ENCODE measurements at regions not wholly inside any gene's neighbourhood (a gene's known extent, or its start where the extent isn't known, plus 50 kb on each side); places are given as distances from the start of the nearest gene placed in this dataset.

- H3F3A ChIP-seq (ENCODE audit: insufficient read depth) = no peaks in the 10 kb centered on the region
- H3K9ac ChIP-seq (ENCODE audit: low read length) = no peak overlapping the region
- no peaks in the 10 kb centered on the region for H3K9me2 ChIP-seq (replicated peaks; ENCODE audit: insufficient read depth, low read length)
- H3K9me3 ChIP-seq (ENCODE audit: insufficient read depth, low read length) = no peaks in the 10 kb centered on the region
- H3K4me3 ChIP-seq (ENCODE audit: insufficient read depth, low read length, poor library complexity, severe bottlenecking) = no peak overlapping the region
- H3K4me2 ChIP-seq (ENCODE audit: low read depth, low read length, poor library complexity, severe bottlenecking) = no peak overlapping the region
- no peak overlapping the region for H2AFZ ChIP-seq (ENCODE audit: low read depth, low read length, severe bottlenecking)
- H4K20me1 ChIP-seq (ENCODE audit: low read depth, low read length) = no peaks in the 10 kb centered on the region
- no peak for TF ChIP-seq EZH2phosphoT487 (conservative IDR thresholded peaks at IDR 0.05; ENCODE audit: low read length)
- TF ChIP-seq, protein P1, sequence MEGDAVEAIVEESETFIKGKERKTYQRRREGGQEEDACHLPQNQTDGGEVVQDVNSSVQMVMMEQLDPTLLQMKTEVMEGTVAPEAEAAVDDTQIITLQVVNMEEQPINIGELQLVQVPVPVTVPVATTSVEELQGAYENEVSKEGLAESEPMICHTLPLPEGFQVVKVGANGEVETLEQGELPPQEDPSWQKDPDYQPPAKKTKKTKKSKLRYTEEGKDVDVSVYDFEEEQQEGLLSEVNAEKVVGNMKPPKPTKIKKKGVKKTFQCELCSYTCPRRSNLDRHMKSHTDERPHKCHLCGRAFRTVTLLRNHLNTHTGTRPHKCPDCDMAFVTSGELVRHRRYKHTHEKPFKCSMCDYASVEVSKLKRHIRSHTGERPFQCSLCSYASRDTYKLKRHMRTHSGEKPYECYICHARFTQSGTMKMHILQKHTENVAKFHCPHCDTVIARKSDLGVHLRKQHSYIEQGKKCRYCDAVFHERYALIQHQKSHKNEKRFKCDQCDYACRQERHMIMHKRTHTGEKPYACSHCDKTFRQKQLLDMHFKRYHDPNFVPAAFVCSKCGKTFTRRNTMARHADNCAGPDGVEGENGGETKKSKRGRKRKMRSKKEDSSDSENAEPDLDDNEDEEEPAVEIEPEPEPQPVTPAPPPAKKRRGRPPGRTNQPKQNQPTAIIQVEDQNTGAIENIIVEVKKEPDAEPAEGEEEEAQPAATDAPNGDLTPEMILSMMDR (IDR thresholded peaks at IDR 0.05; ENCODE audit: insufficient read depth, low read length, poor library complexity, severe bottlenecking) = no peak
- no peak overlapping the region for H3K27ac ChIP-seq (ENCODE audit: low read depth, low read length)
- no peaks in the 10 kb centered on the region for H3K27me3 ChIP-seq (ENCODE audit: low read length)
- H3K36me3 ChIP-seq (ENCODE audit: low read length) = no peaks in the 10 kb centered on the region
- H3K79me2 ChIP-seq (ENCODE audit: insufficient read depth, low read length) = no peaks in the 10 kb centered on the region
These were observed 110.2 kb upstream of the ELAC2 start for GRCh38 chr17:13127921-13128602.

GRCh38 chr17:13120864-13121263, 103.0 kb upstream of the ELAC2 start:
- no peak for TF ChIP-seq EZH2phosphoT487 (conservative IDR thresholded peaks at IDR 0.05; ENCODE audit: low read length)
- TF ChIP-seq, protein P1 (IDR thresholded peaks at IDR 0.05; ENCODE audit: insufficient read depth, low read length, poor library complexity, severe bottlenecking) = no peak
- Histone ChIP-seq H3K9me3 (ENCODE audit: insufficient read depth, low read length) (no peaks in the 10 kb centered on the region), H2AFZ (ENCODE audit: low read depth, low read length, severe bottlenecking) (no peak overlapping the region)

DNA sequence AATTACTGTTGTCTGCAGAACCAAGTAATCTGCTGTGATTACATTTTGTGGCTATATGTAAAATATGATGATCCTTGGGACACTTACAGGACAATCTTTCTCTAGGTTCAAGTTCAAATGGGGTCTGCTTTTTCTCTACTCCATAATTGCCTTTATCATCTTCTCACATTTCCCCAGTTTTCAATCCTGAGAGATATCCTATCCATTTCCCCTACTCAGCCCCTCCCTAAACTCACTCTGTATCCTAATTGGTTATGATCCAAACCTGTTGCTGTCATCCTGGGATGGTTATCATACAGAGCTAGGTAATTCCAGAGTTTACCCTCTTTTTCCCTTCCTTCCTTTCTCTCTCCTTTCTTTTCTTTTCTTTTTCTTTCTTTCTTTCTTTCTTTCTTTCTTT, 100.5 kb upstream of the ELAC2 start:
- no peak overlapping the region for H2AFZ ChIP-seq (ENCODE audit: low read depth, low read length, severe bottlenecking)
- H3F3A ChIP-seq (ENCODE audit: insufficient read depth) = no peaks in the 10 kb centered on the region
- no peaks in the 10 kb centered on the region for H3K36me3 ChIP-seq (ENCODE audit: low read length)
- no peaks in the 10 kb centered on the region for H3K9me2 ChIP-seq (replicated peaks; ENCODE audit: insufficient read depth, low read length)
- H3K4me2 ChIP-seq (ENCODE audit: low read depth, low read length, poor library complexity, severe bottlenecking) = no peak overlapping the region
- H4K20me1 ChIP-seq (ENCODE audit: low read depth, low read length) = no peaks in the 10 kb centered on the region
- no peaks in the 10 kb centered on the region for H3K79me2 ChIP-seq (ENCODE audit: insufficient read depth, low read length)
- no peak overlapping the region for H3K27ac ChIP-seq (ENCODE audit: low read depth, low read length)
- TF ChIP-seq, protein P1 (IDR thresholded peaks at IDR 0.05; ENCODE audit: insufficient read depth, low read length, poor library complexity, severe bottlenecking) = no peak
- no peak for TF ChIP-seq EZH2phosphoT487 (conservative IDR thresholded peaks at IDR 0.05; ENCODE audit: low read length)
- no peaks in the 10 kb centered on the region for H3K27me3 ChIP-seq (ENCODE audit: low read length)
- no peaks in the 10 kb centered on the region for H3K9me3 ChIP-seq (ENCODE audit: insufficient read depth, low read length)
- no peak overlapping the region for H3K9ac ChIP-seq (ENCODE audit: low read length)
- no peak overlapping the region for H3K4me3 ChIP-seq (ENCODE audit: insufficient read depth, low read length, poor library complexity, severe bottlenecking)

More at GRCh38 chr17:13120864-13121263, 103.0 kb upstream of the ELAC2 start:
- Histone ChIP-seq H4K20me1 (ENCODE audit: low read depth, low read length) (no peaks in the 10 kb centered on the region), H3K9ac (ENCODE audit: low read length) (no peak overlapping the region), H3K4me3 (ENCODE audit: insufficient read depth, low read length, poor library complexity, severe bottlenecking) (no peak overlapping the region), H3F3A (ENCODE audit: insufficient read depth) (no peaks in the 10 kb centered on the region), H3K27me3 (ENCODE audit: low read length) (no peaks in the 10 kb centered on the region), H3K4me2 (ENCODE audit: low read depth, low read length, poor library complexity, severe bottlenecking) (no peak overlapping the region), H3K36me3 (ENCODE audit: low read length) (no peaks in the 10 kb centered on the region), H3K27ac (ENCODE audit: low read depth, low read length) (no peak overlapping the region), H3K79me2 (ENCODE audit: insufficient read depth, low read length) (no peaks in the 10 kb centered on the region), H3K9me2 (replicated peaks; ENCODE audit: insufficient read depth, low read length) (no peaks in the 10 kb centered on the region)

All from SU-DHL-6 (cell line).